Upper lobe of left lung (tissue), 4 donors: ENCODE measurements at regions not wholly inside any gene's neighbourhood (a gene's known extent, or its start where the extent isn't known, plus 50 kb on each side); places are given as distances from the start of the nearest gene placed in this dataset.

ENCODE experiments used
- POLR2A ChIP-seq, 4 donors: fragments of 450-650 bp; IDR thresholded peaks; one replicate each; pipeline ENCODE4 v1.5.1; 2016 to 2017; ENCODE audit warnings: antibody characterized with exemption in 4 of 4, mild to moderate bottlenecking in 2 of 4
- TF ChIP-seq, protein P1 (sequence below), 6 experiments: fragments of 450-650 bp in 4 of 6; fragments of 200-600 bp in 2 of 6; sonication (generic) in 2 of 6; IDR thresholded peaks; one replicate each; pipeline ENCODE4 v1.5.1; 2016 to 2019; ENCODE audit warnings: antibody characterized with exemption in 6 of 6

DNA sequence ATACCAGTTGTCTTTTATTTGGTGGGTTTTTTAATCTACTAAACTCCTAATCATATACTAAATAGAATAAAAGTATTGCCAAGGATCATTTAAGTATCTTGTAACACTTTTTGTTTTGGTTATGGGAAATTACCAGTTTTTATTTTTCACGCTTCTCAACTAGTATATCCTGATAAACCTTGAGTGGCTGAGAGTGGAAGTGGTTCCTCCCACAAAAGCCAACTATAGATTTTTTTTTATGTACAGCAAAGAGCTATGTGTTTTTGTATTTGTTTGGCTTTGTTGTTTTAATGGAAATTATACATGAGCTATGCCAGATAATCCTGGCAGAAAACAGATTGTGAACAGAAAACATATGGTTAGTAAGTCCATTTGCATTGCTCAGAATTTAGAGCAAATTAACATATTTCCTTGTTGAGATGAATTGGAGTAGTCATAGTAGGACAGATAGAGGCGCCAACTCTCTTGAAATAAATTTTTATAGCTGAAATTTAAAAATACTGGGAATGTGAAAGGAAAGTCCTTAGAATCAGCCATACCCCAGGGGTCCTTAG, 60.9 kb upstream of the PSMA6 start:
- TF ChIP-seq, protein P1, sequence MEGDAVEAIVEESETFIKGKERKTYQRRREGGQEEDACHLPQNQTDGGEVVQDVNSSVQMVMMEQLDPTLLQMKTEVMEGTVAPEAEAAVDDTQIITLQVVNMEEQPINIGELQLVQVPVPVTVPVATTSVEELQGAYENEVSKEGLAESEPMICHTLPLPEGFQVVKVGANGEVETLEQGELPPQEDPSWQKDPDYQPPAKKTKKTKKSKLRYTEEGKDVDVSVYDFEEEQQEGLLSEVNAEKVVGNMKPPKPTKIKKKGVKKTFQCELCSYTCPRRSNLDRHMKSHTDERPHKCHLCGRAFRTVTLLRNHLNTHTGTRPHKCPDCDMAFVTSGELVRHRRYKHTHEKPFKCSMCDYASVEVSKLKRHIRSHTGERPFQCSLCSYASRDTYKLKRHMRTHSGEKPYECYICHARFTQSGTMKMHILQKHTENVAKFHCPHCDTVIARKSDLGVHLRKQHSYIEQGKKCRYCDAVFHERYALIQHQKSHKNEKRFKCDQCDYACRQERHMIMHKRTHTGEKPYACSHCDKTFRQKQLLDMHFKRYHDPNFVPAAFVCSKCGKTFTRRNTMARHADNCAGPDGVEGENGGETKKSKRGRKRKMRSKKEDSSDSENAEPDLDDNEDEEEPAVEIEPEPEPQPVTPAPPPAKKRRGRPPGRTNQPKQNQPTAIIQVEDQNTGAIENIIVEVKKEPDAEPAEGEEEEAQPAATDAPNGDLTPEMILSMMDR (IDR thresholded peaks at IDR 0.05) = no peak
- no peak for TF ChIP-seq POLR2A (IDR thresholded peaks at IDR 0.05)
